Common myeloid progenitor, CD34-positive (primary cell): ENCODE measurements at regions not wholly inside any gene's neighbourhood (a gene's known extent, or its start where the extent isn't known, plus 50 kb on each side); places are given as distances from the start of the nearest gene placed in this dataset.

ENCODE experiments used
- CTCF ChIA-PET: fragments of 350-600 bp; sonication (Branson Sonifier 250); formaldehyde crosslinking; loops from one replicate; lab custom pipeline; 2021; ENCODE audit warnings: antibody characterized with exemption; lab: Charles Lee
- POLR2A ChIA-PET: fragments of 350-600 bp; sonication (Branson Sonifier 250); formaldehyde crosslinking; loops from one replicate; lab custom pipeline; 2021; ENCODE audit warnings: antibody characterized with exemption; lab: Charles Lee
- DNase-seq, 3 donors: peaks; one replicate each; pipeline versions ENCODE4 v3.0.0 to v3.0.0-alpha.2; 2013
- H3K27ac ChIP-seq, 2 experiments: 1 replicate in 1 of 2; 2 replicates in 1 of 2; pipeline ENCODE4 v1.7.0; 2013; ENCODE audit warnings: inconsistent platforms in 2 of 2, low read length in 2 of 2, mild to moderate bottlenecking in 2 of 2, low read depth in 1 of 2, moderate library complexity in 1 of 2; ENCODE audit not compliant: severe bottlenecking in 2 of 2, insufficient read depth in 1 of 2, poor library complexity in 1 of 2
- H3K27me3 ChIP-seq, 5 experiments: replicated peaks in 2 of 5; 1 replicate in 3 of 5; 2 replicates in 2 of 5; pipeline versions ENCODE4 v1.6.1 to v1.7.0; 2013; ENCODE audit warnings: low read length in 4 of 5, mild to moderate bottlenecking in 2 of 5, moderate library complexity in 2 of 5, inconsistent platforms in 1 of 5; ENCODE audit not compliant: insufficient read depth in 5 of 5, control insufficient read depth in 4 of 5
- H3K36me3 ChIP-seq, 4 experiments: 1 replicate in 2 of 4; 2 replicates in 2 of 4; pipeline versions ENCODE4 v1.6.1 to v1.7.0; 2013; ENCODE audit warnings: low read length in 3 of 4, control low read depth in 1 of 4, mild to moderate bottlenecking in 1 of 4; ENCODE audit not compliant: control insufficient read depth in 4 of 4, insufficient read depth in 4 of 4
- H3K4me1 ChIP-seq, 4 experiments: 1 replicate in 3 of 4; 2 replicates in 1 of 4; pipeline versions ENCODE4 v1.6.1 to v1.7.1; 2013; ENCODE audit warnings: low read length in 3 of 4, mild to moderate bottlenecking in 3 of 4, control low read depth in 1 of 4, inconsistent platforms in 1 of 4, moderate library complexity in 1 of 4; ENCODE audit not compliant: control insufficient read depth in 4 of 4, insufficient read depth in 4 of 4; ENCODE audit errors: control extremely low read depth in 1 of 4
- H3K4me3 ChIP-seq, 7 experiments: 1 replicate in 4 of 7; 2 replicates in 3 of 7; pipeline versions ENCODE4 v1.5.1 to v1.7.0; 2013; ENCODE audit warnings: mild to moderate bottlenecking in 7 of 7, low read length in 6 of 7, moderate library complexity in 6 of 7, inconsistent platforms in 2 of 7, low read depth in 2 of 7, control low read depth in 1 of 7; ENCODE audit not compliant: insufficient read depth in 4 of 7, control insufficient read depth in 1 of 7; ENCODE audit errors: extremely low read depth in 1 of 7
- H3K9me3 ChIP-seq, 5 experiments: 1 replicate in 4 of 5; 2 replicates in 1 of 5; pipeline versions ENCODE4 v1.6.1 to v1.7.1; 2013; ENCODE audit warnings: low read length in 4 of 5, mild to moderate bottlenecking in 2 of 5, inconsistent platforms in 1 of 5, low read depth in 1 of 5, moderate library complexity in 1 of 5; ENCODE audit not compliant: control insufficient read depth in 4 of 5, insufficient read depth in 2 of 5; ENCODE audit errors: control extremely low read depth in 1 of 5
- WGBS: methylation state at CpG from one replicate; pipeline ENCODE4 v1.1.5; 2013; ENCODE audit not compliant: insufficient coverage; 5-methylcytosine and 5-hydroxymethylcytosine counted together

- no peaks in the 10 kb centered on the region for H3K27me3 ChIP-seq
- no peaks in the 10 kb centered on the region for H3K9me3 ChIP-seq
- ChIA-PET CTCF (no interaction called here), POLR2A (no interaction called here)
- no peaks in the 10 kb centered on the region for H3K36me3 ChIP-seq
- 97% methylated on average over 7 of the region's 9 CpGs for WGBS
- peaks cover 0 to 4% (median 3%) of the 10 kb centered on the region in 4 experiments for H3K4me1 ChIP-seq
- H3K4me3 ChIP-seq: no peak overlapping the region
- no peak overlapping the region for H3K27ac ChIP-seq
- DNase-seq: no peak
Observed at GRCh38 chr2:7405861-7406715, 488.9 kb downstream of the RNF144A start.

- DNase-seq: no peak
- Histone ChIP-seq H3K4me3 (no peak overlapping the region), H3K27ac (no peak overlapping the region), H3K27me3 (no peaks in the 10 kb centered on the region), H3K4me1 (peaks cover 0 to 4% (median 3%) of the 10 kb centered on the region in 4 experiments), H3K9me3 (no peaks in the 10 kb centered on the region), H3K36me3 (no peaks in the 10 kb centered on the region)
- POLR2A ChIA-PET: no interaction called here
- WGBS: 95% methylated on average over 6 of the region's 7 CpGs
- CTCF ChIA-PET: no interaction called here
Observed at GRCh38 chr2:7407001-7407400, 489.8 kb downstream of the RNF144A start.

GRCh38 chr2:7407906-7408680 lies 490.9 kb downstream of the RNF144A start:
- WGBS: no CpG with 5 or more reads among the region's 6 CpGs
- Histone ChIP-seq H3K4me1 (peaks cover 0 to under 1% (median 0%) of the 10 kb centered on the region in 4 experiments), H3K27me3 (no peaks in the 10 kb centered on the region), H3K36me3 (no peaks in the 10 kb centered on the region), H3K4me3 (no peak overlapping the region), H3K9me3 (no peaks in the 10 kb centered on the region), H3K27ac (no peak overlapping the region)
- CTCF ChIA-PET: interaction anchor here (2.2 kb wide), 1 partner anchor 19 kb away, joined by 5 read pairs; no protein-coding TSS in a partner anchor
- POLR2A ChIA-PET: no interaction called here
- DNase-seq: no peak

- no peak overlapping the region for H3K27ac ChIP-seq
- ChIA-PET POLR2A (no interaction called here), CTCF (no interaction called here)
- DNase-seq: no peak
- H3K27me3 ChIP-seq: no peaks in the 10 kb centered on the region
- no peak overlapping the region for H3K4me3 ChIP-seq
- no peaks in the 10 kb centered on the region for H3K4me1 ChIP-seq
- H3K9me3 ChIP-seq: no peaks in the 10 kb centered on the region
- no peaks in the 10 kb centered on the region for H3K36me3 ChIP-seq
Observed at GRCh38 chr2:7411691-7412090, 494.5 kb downstream of the RNF144A start.

GRCh38 chr2:7417845-7418742 lies 500.9 kb downstream of the RNF144A start:
- ChIA-PET CTCF (interaction anchor here (4.1 kb wide), 1 partner anchor 10 kb away, joined by 20 read pairs; no protein-coding TSS in a partner anchor), POLR2A (no interaction called here)
- Histone ChIP-seq H3K36me3 (no peaks in the 10 kb centered on the region), H3K27me3 (no peaks in the 10 kb centered on the region), H3K4me3 (no peak overlapping the region), H3K9me3 (peaks cover 0 to 5% (median 0%) of the 10 kb centered on the region in 5 experiments), H3K27ac (no peak overlapping the region), H3K4me1 (no peaks in the 10 kb centered on the region)
- WGBS: 100% methylated on average over 1 of the region's 2 CpGs
- no peak for DNase-seq

GRCh38 chr2:7419186-7419585 lies 502.0 kb downstream of the RNF144A start:
- no peaks in the 10 kb centered on the region for H3K36me3 ChIP-seq
- CTCF ChIA-PET: interaction anchor here (4.1 kb wide), 1 partner anchor 9 kb away, joined by 20 read pairs; no protein-coding TSS in a partner anchor
- no peak for DNase-seq
- H3K4me1 ChIP-seq: no peaks in the 10 kb centered on the region
- POLR2A ChIA-PET: no interaction called here
- no peaks in the 10 kb centered on the region for H3K27me3 ChIP-seq
- WGBS: 100% methylated on average over 1 of the region's 1 CpG
- peaks cover 0 to 5% (median 0%) of the 10 kb centered on the region in 5 experiments for H3K9me3 ChIP-seq
- no peak overlapping the region for H3K4me3 ChIP-seq
- no peak overlapping the region for H3K27ac ChIP-seq
